GM21528 (cell line): ENCODE measurements at regions not wholly inside any gene's neighbourhood (a gene's known extent, or its start where the extent isn't known, plus 50 kb on each side); places are given as distances from the start of the nearest gene placed in this dataset.
"Not testable (repeated sequence)": the region's sequence is repeated elsewhere in the genome, so short reads cannot be mapped to it uniquely, and the experiment has no call there.

Experiments used
- ATAC-seq: cut with Tn5 transposase; IDR thresholded peaks from one replicate; pipeline ENCODE4 v1.9.1; 2021; ENCODE audit warnings: mild to moderate bottlenecking, moderate library complexity; ENCODE audit not compliant: unreplicated experiment, low FRiP score

GRCh38 chr6:140544431-140544830 is 1170.0 kb upstream of the CITED2 start:
- ATAC-seq, result no peak

DNA sequence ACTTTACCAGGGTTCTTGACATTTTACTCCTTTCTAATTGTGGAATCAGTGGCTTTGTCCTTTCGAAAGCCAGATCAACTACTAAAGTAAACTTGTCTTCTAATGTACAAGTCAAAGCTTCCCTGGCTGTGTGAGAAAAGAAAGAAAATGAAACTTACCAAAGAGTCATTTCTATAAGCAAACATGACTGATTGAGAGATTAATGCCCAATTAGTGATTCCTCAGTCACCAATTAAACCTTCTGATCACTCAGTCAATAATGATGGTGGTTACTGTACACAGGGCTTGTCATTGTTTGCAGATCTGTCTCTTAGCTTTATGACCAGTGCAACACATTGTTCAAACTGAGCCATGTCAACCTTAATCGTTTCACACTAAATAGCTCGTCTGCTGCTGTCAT is 1168.4 kb upstream of the CITED2 start:
- no peak for ATAC-seq

DNA sequence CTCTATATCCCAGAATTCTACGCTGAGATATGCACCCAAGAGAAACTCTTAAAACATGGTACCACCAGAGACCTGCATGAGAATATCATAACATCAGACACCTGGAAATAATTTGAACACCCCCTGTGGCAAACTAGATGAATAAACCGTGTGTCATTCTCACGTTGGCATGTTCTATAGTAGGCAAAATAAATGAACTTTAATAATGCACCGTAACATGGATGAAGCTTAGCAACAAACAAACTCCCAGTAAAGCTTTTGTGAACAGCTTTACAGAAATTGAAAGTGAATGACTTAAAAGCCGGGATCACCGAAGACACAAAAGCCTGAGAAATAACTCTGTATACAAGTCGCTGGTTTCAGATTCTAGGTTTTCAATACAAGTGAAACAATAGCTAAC is 1166.8 kb upstream of the CITED2 start:
- ATAC-seq, result no peak

DNA sequence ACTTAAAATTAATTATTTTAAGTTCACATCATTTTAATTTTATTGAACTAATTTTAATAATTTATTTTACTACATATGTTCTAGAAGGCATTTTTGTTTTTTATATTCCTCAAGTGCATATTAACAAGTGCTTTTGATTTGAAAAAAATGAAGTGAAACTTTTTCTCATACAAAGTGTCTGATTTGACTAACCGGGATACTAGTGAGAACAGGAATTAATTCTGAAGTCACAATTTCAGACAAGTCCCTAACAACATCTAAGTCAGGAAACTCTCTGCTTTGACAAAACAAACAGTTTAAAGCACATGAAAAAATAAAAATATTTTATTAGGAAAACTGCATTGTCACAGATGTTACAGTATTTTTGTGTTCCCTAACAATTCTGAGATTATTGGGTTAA is 1166.3 kb upstream of the CITED2 start:
- ATAC-seq, result no peak

DNA sequence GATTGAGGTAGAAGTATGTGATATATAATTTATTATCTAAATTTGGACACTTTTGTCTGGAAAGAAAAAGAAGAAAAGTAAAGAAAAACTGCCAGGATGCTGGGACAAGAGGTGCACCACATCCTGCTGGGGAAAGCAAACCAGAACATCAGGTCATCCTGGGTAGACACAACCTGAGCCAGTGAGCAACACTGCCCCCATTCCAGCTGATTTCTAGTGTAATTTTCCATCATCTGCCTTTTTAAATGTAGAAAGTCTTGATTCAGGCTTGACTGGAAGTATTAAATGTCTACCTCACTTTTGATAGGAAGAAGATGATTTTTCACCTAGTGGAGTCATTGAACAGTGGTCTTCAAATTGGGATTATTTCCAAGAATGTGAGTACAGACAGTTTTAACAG is 1164.5 kb upstream of the CITED2 start:
- no peak for ATAC-seq

DNA sequence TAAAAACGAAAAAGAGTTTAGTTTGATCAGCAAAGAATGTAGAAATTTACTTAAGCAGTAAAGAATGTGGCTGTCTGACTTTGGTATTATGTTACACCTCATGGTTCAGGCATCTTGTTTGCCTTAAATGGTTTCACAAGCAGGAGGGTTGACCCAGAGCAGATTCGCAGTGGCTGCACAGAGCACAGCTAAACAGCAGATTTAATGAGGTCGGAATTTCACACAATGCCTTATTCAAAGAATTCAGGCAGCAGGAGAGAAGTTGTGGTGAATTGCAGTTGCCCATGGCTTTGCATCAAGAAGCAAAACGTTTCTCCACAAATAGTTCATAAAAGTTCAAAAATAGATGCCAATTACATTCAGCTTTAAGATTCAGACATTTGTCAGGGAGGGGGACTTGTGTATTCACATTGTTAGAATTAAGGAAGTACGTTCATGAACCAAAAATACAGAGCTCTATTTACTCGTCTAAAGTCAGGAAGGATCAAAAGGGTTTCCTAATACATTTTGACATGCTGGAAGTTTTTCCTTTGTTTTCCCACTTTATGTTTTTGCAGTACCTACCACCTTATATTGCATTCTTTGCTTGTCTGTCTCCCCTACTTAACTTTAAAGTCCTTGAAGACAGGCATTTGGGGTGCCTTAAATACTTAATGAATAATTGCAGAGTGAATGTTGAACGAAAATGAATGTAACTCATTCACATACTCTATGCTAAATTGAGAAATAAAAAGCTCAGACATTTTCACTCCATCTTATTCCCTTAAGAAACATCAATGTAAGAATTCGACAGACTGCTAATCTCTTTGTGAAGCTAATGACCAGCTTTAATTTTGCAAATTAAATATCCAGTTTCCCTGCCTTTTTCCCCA is 1163.6 kb upstream of the CITED2 start:
- no peak for ATAC-seq

DNA sequence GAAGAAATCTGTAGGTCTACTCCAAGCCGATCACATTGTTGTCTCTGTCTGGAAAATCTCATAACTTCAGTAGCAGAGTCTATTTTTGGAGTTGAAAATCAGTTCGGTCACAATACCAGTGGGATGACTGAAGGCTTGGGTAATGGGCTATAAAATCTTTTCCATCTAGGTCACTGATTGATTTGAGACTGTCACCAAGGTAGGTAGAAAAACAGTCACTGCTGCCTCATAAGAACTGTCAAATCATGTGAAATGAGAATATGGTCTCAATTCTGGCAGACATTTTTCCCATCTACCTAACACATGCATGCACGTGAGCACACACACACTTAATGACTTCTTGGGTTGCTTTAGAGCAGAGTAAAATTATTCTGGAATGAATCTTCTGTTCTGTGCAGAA is 1162.8 kb upstream of the CITED2 start:
- no peak for ATAC-seq

GRCh38 chr6:140535511-140535910 is 1161.1 kb upstream of the CITED2 start:
- no peak for ATAC-seq

DNA sequence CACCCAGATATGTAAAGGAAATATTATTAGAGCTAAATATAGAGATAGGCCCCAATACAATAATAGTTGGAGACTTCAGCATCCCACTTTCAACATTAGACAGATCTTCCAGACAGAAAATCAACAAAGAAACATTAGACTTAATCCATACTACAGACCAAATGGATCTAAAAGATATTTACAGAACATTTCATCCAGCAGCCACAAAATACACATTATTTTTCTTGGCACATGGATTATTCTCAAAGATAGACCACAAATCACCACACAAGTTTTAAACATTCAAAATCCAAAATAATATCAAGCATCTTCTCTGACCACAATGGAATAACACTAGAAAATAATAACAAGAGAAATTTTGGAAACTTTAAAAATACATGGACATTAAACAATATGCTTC is 1159.1 kb upstream of the CITED2 start:
- ATAC-seq, result no peak

DNA sequence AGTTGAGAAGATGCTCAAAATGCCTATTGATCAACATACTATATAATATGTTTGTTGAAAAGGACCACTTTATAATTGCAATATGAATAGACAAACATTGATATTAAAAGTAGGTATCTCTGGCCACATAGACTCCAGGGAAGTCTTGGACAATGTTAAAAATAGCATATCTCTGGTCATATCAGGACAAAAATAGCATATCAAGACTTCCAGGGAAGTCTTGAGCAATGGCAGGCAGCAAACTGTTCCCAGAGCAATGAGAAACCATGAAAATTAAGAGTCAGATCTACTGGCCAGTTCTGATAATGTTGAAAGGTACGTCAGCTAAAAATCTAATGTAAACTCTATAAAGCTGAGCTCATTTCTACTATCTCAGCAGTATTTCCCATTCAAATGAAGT is 1130.3 kb upstream of the CITED2 start:
- no peak for ATAC-seq

DNA sequence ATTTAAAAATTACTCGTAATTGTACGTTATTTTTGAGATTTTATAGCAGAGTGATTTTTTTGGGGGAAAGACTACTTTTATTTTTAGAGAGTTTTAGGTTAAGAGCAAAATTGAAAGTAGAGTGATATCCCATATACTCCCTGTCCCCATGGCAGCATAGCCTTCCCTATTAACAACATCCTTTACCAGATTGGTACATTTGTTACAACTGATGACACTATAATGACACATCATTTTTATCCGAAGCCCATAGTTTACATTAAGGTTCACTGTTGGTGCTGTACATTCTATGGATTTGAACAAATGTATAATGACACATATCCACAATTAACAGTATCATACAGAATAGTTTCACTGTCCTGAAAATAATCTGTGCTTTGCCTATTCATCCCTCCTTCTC is 1126.4 kb upstream of the CITED2 start:
- no peak for ATAC-seq

DNA sequence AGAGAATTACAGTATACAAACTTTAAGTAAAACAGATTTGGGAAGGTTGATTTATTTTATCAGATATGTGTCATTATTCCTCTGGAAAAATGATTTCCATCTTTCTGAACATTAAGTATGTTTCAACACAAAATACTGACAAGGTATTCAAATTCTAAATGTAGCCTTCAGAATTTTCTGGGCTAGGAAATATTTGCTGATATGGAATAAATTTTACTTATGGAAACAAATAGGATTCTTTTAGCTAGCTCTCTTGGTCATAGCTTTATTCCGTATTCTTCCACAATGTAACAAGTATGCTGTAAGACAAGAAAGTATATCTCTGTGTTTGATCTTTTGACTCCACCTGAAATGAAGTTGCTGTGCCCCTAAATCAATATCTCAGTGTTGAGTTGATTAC is 1125.2 kb upstream of the CITED2 start:
- no peak for ATAC-seq

GRCh38 chr6:140494321-140495108 is 1120.1 kb upstream of the CITED2 start:
- ATAC-seq, result no peak

GRCh38 chr6:140493470-140493869 is 1119.0 kb upstream of the CITED2 start:
- ATAC-seq, result not testable (repeated sequence)

- ATAC-seq, result no peak
Observed at GRCh38 chr6:140490081-140490480, 1115.6 kb upstream of the CITED2 start.

GRCh38 chr6:140487586-140487985 is 1113.1 kb upstream of the CITED2 start:
- no peak for ATAC-seq

- no peak for ATAC-seq
Observed at GRCh38 chr6:140486450-140487361, 1112.3 kb upstream of the CITED2 start.

DNA sequence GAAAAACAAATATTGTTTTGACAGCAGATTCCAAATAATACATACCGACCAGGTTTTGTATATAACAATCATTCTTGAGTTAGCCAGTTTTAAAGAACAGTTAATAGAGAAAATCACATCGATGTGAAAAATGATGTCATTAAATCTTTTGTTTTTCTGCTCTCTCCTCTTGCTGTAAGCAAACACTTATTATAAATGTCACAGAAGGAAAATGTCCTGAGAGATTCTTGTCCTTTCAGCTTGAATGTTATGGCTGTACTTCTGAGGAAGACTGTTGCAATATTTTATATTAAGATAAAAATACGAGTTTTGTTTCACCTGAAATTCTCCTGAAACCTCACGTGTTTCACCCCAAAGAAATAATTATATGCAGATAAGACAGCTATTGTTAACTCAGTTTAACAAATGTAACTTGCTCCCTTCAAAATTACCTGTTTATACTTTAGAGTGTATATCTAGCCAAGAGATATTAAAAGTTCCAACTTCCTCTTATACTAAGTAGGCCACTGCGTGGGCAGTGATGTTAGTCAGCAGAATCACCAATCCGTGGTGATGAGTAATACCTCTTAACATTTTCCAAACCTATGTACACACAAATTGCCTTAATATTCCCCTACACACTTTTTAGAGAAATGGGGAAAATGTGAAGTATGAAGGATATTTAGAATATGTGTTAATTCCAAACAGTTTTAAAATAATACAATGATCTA is 1111.4 kb upstream of the CITED2 start:
- ATAC-seq, result no peak

DNA sequence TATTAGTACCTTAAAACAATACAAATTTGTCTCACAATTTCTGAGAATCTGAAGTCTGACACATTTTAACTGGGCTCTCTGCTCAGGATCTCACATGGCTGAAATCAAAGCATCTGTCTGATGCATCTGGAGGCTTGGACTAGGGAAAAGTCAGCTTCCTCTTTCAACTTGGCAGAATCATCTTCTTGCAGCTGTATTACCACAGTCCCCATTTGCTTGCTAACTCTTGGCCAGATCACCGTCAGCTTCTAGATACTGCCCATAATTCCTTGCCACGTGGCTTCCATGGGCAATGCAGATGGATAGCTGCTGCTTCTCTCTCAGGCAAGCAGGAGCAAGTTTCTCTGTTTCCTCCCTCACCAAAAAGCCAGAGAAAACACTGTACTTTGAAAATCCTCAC is 1106.4 kb upstream of the CITED2 start:
- no peak for ATAC-seq

DNA sequence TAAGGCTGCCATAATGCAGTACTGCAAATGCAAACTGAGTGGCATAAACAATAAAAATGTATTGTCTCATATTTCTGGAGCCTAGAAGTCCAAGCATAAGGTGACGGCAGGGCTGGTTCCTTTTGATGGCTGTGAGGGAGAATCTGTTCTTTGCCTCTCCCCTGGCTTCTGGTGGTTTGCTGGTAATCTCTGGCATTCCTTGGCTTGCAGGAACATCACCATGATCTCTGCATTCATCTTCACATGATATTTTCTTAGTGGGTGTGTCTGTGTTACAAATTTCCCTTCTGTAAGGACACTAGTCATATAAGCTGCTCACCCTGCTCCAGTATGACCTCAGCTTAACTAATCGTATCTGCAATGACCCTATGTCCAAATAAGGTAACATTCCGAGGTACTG is 1104.2 kb upstream of the CITED2 start:
- no peak for ATAC-seq
